PFSK-1 (cell line): ENCODE measurements at regions not wholly inside any gene's neighbourhood (a gene's known extent, or its start where the extent isn't known, plus 50 kb on each side); places are given as distances from the start of the nearest gene placed in this dataset.

Experiments used
- FOXP2 ChIP-seq: optimal IDR thresholded peaks from 2 replicates; pipeline ENCODE3; 2011; ENCODE audit warnings: borderline replicate concordance, control low read depth, inconsistent platforms; ENCODE audit not compliant: insufficient read depth; ENCODE audit errors: extremely low read length, extremely low read depth
- POLR2AphosphoS5 ChIP-seq: IDR thresholded peaks from 2 replicates; pipeline ENCODE4 v1.6.1; 2012; ENCODE audit warnings: low read depth, mild to moderate bottlenecking, control low read depth, low read length, moderate library complexity
- REST ChIP-seq, 2 experiments: IDR thresholded peaks; 2 replicates each; pipeline versions ENCODE4 v1.6.1 to v1.8.0; 2011 to 2012; ENCODE audit warnings: low read depth in 2 of 2, low read length in 2 of 2, control low read depth in 1 of 2, inconsistent platforms in 1 of 2, mild to moderate bottlenecking in 1 of 2, moderate library complexity in 1 of 2; ENCODE audit not compliant: insufficient read depth in 1 of 2
- SIN3A ChIP-seq: IDR thresholded peaks from 2 replicates; pipeline ENCODE4 v1.6.1; 2012; ENCODE audit warnings: mild to moderate bottlenecking, low read length, moderate library complexity, borderline replicate concordance; ENCODE audit not compliant: insufficient read depth
- TAF1 ChIP-seq: IDR thresholded peaks from 2 replicates; pipeline ENCODE4 v1.6.1; 2012; ENCODE audit warnings: low read length, control low read depth, borderline replicate concordance; ENCODE audit not compliant: insufficient read depth

GRCh38 chr11:127133061-127133460 is 132.5 kb upstream of the KIRREL3 start:
- TF ChIP-seq FOXP2 (no peak), REST (IDR thresholded peaks at IDR 0.05; ENCODE audit: insufficient read depth in 1 of 2, low read depth in 2 of 2, low read length in 2 of 2) (no peak), SIN3A (no peak), POLR2AphosphoS5 (no peak), TAF1 (no peak)

GRCh38 chr11:127130321-127130720 is 129.8 kb upstream of the KIRREL3 start:
- no peak for TF ChIP-seq SIN3A
- no peak for TF ChIP-seq TAF1
- TF ChIP-seq POLR2AphosphoS5, result no peak
- TF ChIP-seq REST (IDR thresholded peaks at IDR 0.05; ENCODE audit: insufficient read depth in 1 of 2, low read depth in 2 of 2, low read length in 2 of 2), result no peak
- no peak for TF ChIP-seq FOXP2

- TF ChIP-seq FOXP2 (no peak), SIN3A (no peak), POLR2AphosphoS5 (no peak), TAF1 (no peak), REST (IDR thresholded peaks at IDR 0.05; ENCODE audit: insufficient read depth in 1 of 2, low read depth in 2 of 2, low read length in 2 of 2) (no peak)
These were observed 126.4 kb upstream of the KIRREL3 start for GRCh38 chr11:127126986-127127385.

- TF ChIP-seq SIN3A, result no peak
- TF ChIP-seq TAF1, result no peak
- TF ChIP-seq REST (IDR thresholded peaks at IDR 0.05; ENCODE audit: insufficient read depth in 1 of 2, low read depth in 2 of 2, low read length in 2 of 2), result no peak
- no peak for TF ChIP-seq FOXP2
- no peak for TF ChIP-seq POLR2AphosphoS5
These were observed 118.8 kb upstream of the KIRREL3 start for GRCh38 chr11:127119356-127119755.

- TF ChIP-seq FOXP2 (no peak), REST (IDR thresholded peaks at IDR 0.05; ENCODE audit: insufficient read depth in 1 of 2, low read depth in 2 of 2, low read length in 2 of 2) (no peak), TAF1 (no peak), POLR2AphosphoS5 (no peak), SIN3A (no peak)
These were observed 118.2 kb upstream of the KIRREL3 start for GRCh38 chr11:127118811-127119210.
